Endodermal cell (in vitro differentiated cells): ENCODE measurements at regions not wholly inside any gene's neighbourhood (a gene's known extent, or its start where the extent isn't known, plus 50 kb on each side); places are given as distances from the start of the nearest gene placed in this dataset.

ENCODE experiments used
- DNase-seq: peaks from one replicate; pipeline ENCODE4 v3.0.0-alpha.2; 2017
- H3K27ac ChIP-seq: 2 replicates; pipeline ENCODE4 v1.5.1; 2013; ENCODE audit warnings: mild to moderate bottlenecking, low read depth, low read length, moderate library complexity
- H3K27me3 ChIP-seq: 2 replicates; pipeline ENCODE4 v1.6.1; 2013; ENCODE audit warnings: mild to moderate bottlenecking, low read length, moderate library complexity; ENCODE audit not compliant: insufficient read depth, control insufficient read depth, poor library complexity, severe bottlenecking
- H3K36me3 ChIP-seq: 2 replicates; pipeline ENCODE4 v1.7.0; 2013; ENCODE audit warnings: mild to moderate bottlenecking, low read length, moderate library complexity; ENCODE audit not compliant: control insufficient read depth, insufficient read depth
- H3K4me1 ChIP-seq: one replicate; pipeline ENCODE4 v1.7.0; 2013; ENCODE audit warnings: low read length; ENCODE audit not compliant: control insufficient read depth, insufficient read depth
- H3K4me3 ChIP-seq: 2 replicates; pipeline ENCODE4 v1.5.1; 2013; ENCODE audit warnings: mild to moderate bottlenecking, low read length, moderate library complexity
- H3K9ac ChIP-seq: 2 replicates; pipeline ENCODE4 v1.6.1; 2013; ENCODE audit warnings: mild to moderate bottlenecking, low read length, moderate library complexity; ENCODE audit not compliant: poor library complexity, severe bottlenecking; ENCODE audit errors: extremely low read depth
- H3K9me3 ChIP-seq: 2 replicates; pipeline ENCODE4 v1.6.1; 2013; ENCODE audit warnings: mild to moderate bottlenecking, low read length, moderate library complexity; ENCODE audit not compliant: control insufficient read depth
- H3K27ac Mint-ChIP-seq: 2 replicates; pipeline ENCODE4 v1.8.0; 2020; ENCODE audit warnings: mixed read lengths
- H3K27me3 Mint-ChIP-seq: 2 replicates; pipeline ENCODE4 v1.8.0; 2021; ENCODE audit warnings: mild to moderate bottlenecking, mixed read lengths; ENCODE audit not compliant: insufficient read depth
- H3K36me3 Mint-ChIP-seq: 2 replicates; pipeline ENCODE4 v1.8.0; 2020; ENCODE audit warnings: low read depth, mixed read lengths
- H3K4me1 Mint-ChIP-seq: 2 replicates; pipeline ENCODE4 v1.8.0; 2020; ENCODE audit warnings: mixed read lengths
- H3K4me3 Mint-ChIP-seq: 2 replicates; pipeline ENCODE4 v1.8.0; 2020; ENCODE audit warnings: mild to moderate bottlenecking, moderate library complexity, mixed read lengths
- H3K9me3 Mint-ChIP-seq: 2 replicates; pipeline ENCODE4 v1.8.0; 2020; ENCODE audit warnings: mild to moderate bottlenecking, mixed read lengths
- CTCF ChIP-seq: fragments of 200-600 bp; sonication (generic); conservative IDR thresholded peaks from 2 replicates; pipeline ENCODE4 v1.5.0; 2021; ENCODE audit warnings: antibody characterized with exemption, mild to moderate bottlenecking
- WGBS, 2 experiments: methylation state at CpG; one replicate each; pipeline versions ENCODE4 v1.1.5 to v1.1.7; 2013; ENCODE audit warnings: missing lambda C conversion rate in 2 of 2, mixed read lengths in 1 of 2; ENCODE audit not compliant: insufficient coverage in 1 of 2, insufficient read length in 1 of 2; 5-methylcytosine and 5-hydroxymethylcytosine counted together

GRCh38 chr18:55133378-55133777 is 174.1 kb upstream of the CCDC68 start:
- Histone ChIP-seq H3K9me3 (no peaks in the 10 kb centered on the region), H3K27ac (no peak overlapping the region), H3K36me3 (no peaks in the 10 kb centered on the region), H3K9ac (no peak overlapping the region), H3K27me3 (no peaks in the 10 kb centered on the region), H3K4me1 (no peaks in the 10 kb centered on the region), H3K4me3 (no peak overlapping the region)
- no peak for DNase-seq
- Mint-ChIP-seq H3K27ac (no peak overlapping the region), H3K27me3 (no peaks in the 10 kb centered on the region), H3K36me3 (no peaks in the 10 kb centered on the region), H3K4me1 (no peaks in the 10 kb centered on the region), H3K4me3 (no peak overlapping the region), H3K9me3 (no peaks in the 10 kb centered on the region)
- WGBS, 2 experiments = 80 to 95% methylated on average over 2 to 6 of the region's 6 CpGs
- TF ChIP-seq CTCF = no peak

GRCh38 chr18:55128437-55128836 is 169.2 kb upstream of the CCDC68 start:
- Histone ChIP-seq H3K36me3 (no peaks in the 10 kb centered on the region), H3K27me3 (no peaks in the 10 kb centered on the region), H3K4me3 (no peak overlapping the region), H3K9me3 (no peaks in the 10 kb centered on the region), H3K4me1 (no peaks in the 10 kb centered on the region), H3K9ac (no peak overlapping the region), H3K27ac (no peak overlapping the region)
- Mint-ChIP-seq H3K27me3 (no peaks in the 10 kb centered on the region), H3K4me1 (no peaks in the 10 kb centered on the region), H3K27ac (no peak overlapping the region), H3K36me3 (no peaks in the 10 kb centered on the region), H3K4me3 (no peak overlapping the region), H3K9me3 (no peaks in the 10 kb centered on the region)
- no peak for TF ChIP-seq CTCF
- 71 to 92% methylated on average over 2 to 3 of the region's 3 CpGs for WGBS, 2 experiments
- peak; percentile 51 for DNase-seq

- H3K9ac ChIP-seq = no peak overlapping the region
- no peaks in the 10 kb centered on the region for H3K9me3 ChIP-seq
- H3K9me3 Mint-ChIP-seq = no peaks in the 10 kb centered on the region
- H3K4me3 Mint-ChIP-seq = no peak overlapping the region
- H3K4me3 ChIP-seq = no peak overlapping the region
- no peaks in the 10 kb centered on the region for H3K27me3 Mint-ChIP-seq
- H3K4me1 ChIP-seq = no peaks in the 10 kb centered on the region
- H3K4me1 Mint-ChIP-seq = no peaks in the 10 kb centered on the region
- WGBS, 2 experiments = 90 to 91% methylated on average over 3 to 4 of the region's 4 CpGs
- no peaks in the 10 kb centered on the region for H3K36me3 Mint-ChIP-seq
- no peak overlapping the region for H3K27ac ChIP-seq
- no peaks in the 10 kb centered on the region for H3K36me3 ChIP-seq
- no peak for TF ChIP-seq CTCF
- no peak for DNase-seq
- H3K27ac Mint-ChIP-seq = no peak overlapping the region
- no peaks in the 10 kb centered on the region for H3K27me3 ChIP-seq
Observed at GRCh38 chr18:55124078-55124763, 165.0 kb upstream of the CCDC68 start.
